Effector CD4-positive, alpha-beta T cell (primary cell): ENCODE measurements at regions not wholly inside any gene's neighbourhood (a gene's known extent, or its start where the extent isn't known, plus 50 kb on each side); places are given as distances from the start of the nearest gene placed in this dataset.
"Not testable (repeated sequence)": the region's sequence is repeated elsewhere in the genome, so short reads cannot be mapped to it uniquely, and the experiment has no call there.

Experiments
- DNase-seq: peaks from one replicate; pipeline ENCODE4 v3.0.0-alpha.2; 2020

DNA sequence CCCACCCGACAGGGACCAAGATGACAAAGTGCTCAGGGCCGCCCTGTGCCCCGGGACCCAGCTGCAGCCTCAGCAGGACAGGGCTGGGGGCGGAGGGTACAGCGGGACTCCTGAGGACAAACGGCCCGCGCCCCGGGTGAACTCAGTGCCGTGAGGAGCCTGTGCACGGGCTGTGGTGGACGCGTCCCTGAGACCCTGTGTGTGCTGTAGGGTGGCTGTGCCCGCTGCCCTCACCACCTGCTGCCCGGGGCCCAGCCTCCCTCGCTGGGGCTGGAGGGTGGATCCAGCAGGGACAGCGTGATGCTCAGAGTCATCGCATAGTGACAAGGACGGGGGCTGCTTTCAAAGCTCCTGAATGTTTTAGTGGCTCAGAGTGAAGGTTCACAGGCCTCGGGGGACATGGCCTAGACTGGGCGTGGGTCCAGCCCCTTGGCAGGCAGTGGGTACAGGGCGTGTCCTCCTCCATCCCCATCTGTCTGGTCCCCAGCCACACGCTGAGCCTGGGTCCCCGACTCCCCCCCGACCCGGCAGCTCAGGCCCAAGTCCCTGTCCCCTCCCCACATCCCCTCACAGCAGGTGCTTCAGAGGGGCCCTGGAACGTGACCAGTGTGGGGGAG lies 172.7 kb downstream of the TMEM121 start:
- not testable (repeated sequence) for DNase-seq

DNA sequence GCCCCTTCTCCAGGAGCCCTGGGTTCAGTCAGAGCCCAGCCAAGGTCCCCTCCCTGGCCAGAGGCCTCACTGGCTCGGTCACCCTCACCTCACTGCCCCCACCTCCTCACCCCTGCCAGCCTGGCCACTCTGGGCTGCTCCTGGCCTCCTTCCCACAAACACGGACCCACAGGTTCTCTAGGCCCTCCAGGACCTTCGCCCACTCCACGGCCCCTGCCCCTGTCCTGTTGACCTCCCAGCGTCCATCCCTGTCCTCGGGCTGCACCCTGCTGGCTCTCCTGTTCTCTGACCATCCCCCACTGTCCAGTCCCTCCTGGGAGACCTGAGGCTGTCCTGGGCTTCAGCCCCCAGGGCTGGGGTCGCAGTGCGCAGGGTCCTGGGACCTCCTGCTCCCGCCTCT lies 173.3 kb downstream of the TMEM121 start:
- DNase-seq, result not testable (repeated sequence)

DNA sequence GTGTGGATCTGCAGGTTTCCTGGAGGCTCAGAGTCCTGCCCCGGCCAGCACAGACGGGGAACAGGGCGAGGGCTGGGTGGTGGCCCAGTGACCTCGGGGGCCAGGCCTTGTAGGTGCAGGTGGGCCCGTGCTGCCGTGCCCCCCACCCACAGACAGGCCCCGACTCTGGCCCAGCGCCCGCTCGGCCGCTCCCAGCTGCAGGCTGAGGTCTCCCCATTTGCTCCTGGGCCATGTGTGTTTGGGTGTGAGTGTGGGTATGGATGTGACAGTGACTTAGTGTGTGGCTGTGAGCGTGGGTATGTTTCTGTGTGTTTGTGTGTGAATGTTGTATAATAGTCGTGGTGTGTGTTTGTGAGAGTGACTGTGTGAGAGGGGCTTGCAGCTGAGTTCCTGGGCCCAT lies 173.8 kb downstream of the TMEM121 start:
- DNase-seq, result not testable (repeated sequence)

- DNase-seq, result no peak
Observed at GRCh38 chr14:105700622-105701288, 174.4 kb downstream of the TMEM121 start.

- DNase-seq, result no peak
Observed at GRCh38 chr14:105701456-105702274, 175.3 kb downstream of the TMEM121 start.

DNA sequence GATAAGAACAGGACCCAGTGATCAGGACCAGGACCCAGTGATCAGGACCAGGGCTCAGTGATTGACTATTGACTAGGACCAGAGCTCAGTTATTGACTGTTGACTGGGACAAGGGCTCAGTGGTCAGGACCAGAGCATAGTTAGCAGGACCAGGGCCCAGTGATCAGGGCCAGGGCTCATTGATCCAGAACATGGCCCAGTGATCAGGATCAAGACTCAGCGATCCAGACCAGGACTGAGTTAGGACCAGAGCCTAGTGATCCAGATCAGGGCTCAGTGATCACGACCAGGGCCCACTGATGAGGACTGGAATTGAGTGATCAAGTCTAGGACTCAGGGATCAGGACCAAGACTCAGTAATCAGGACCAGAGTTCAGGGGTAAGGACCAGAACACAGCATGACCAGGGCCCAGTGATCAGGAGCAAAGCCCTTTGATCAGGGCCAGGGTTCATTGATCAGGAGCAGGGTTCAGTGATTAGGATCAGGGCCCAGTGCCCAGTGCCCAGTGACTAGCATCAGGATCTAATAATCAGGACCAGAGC lies 176.0 kb downstream of the TMEM121 start:
- DNase-seq, result no peak

- DNase-seq, result not testable (repeated sequence)
Observed at GRCh38 chr14:105703044-105703665, 176.8 kb downstream of the TMEM121 start.

GRCh38 chr14:105704091-105704490 lies 177.7 kb downstream of the TMEM121 start:
- not testable (repeated sequence) for DNase-seq

- DNase-seq, result not testable (repeated sequence)
Observed at GRCh38 chr14:105704492-105704891, 178.1 kb downstream of the TMEM121 start.

DNA sequence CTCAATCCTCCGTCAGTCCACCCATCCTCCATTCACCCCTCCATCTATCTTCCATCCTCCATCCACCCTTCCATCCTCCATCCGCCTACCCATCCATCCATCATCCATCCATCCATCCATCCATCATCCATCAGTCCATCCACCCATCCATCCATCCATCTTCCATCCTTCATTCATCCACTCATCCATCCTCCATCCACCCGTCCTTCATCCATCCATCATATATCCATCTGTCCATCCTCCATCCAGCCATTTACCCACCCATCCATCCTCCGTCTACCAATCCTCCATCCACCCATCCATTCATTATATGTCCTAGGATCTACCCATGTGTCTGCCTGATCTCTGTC lies 179.1 kb downstream of the TMEM121 start:
- DNase-seq, result not testable (repeated sequence)

- DNase-seq, result not testable (repeated sequence)
Observed at GRCh38 chr14:105705862-105706700, 179.7 kb downstream of the TMEM121 start.

DNA sequence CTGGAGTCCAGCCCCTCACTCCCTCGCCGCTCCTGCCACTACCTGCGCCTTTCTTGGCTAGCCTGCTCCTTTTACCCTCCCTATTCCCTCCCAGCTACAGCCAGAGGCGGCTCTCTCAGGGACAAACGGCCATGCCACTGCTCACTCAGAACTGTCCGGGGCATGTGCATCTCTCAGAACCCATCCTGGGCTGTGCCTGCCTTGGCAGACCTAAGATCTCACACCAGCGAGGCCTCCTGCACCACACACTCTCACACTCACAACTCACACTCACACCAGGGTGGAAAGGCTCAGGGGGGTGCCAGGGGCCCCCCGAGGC lies 180.3 kb downstream of the TMEM121 start:
- not testable (repeated sequence) for DNase-seq

DNA sequence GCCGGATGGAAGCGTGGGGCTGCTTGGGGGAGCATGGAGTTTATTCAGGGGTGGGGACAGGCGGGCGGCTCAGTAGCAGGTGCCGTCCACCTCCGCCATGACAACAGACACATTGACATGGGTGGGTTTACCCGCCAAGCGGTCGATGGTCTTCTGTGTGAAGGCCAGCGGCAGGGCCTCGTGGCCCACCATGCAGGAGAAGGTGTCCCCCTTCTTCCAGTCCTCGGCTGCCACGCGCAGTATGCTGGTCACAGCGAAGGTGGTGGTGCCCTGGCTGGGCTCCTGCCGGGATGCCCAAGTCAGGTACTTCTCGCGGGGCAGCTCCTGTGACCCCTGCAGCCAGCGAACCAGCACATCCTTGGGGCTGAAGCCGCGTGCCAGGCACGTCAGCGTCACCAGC lies 180.7 kb downstream of the TMEM121 start:
- not testable (repeated sequence) for DNase-seq

DNA sequence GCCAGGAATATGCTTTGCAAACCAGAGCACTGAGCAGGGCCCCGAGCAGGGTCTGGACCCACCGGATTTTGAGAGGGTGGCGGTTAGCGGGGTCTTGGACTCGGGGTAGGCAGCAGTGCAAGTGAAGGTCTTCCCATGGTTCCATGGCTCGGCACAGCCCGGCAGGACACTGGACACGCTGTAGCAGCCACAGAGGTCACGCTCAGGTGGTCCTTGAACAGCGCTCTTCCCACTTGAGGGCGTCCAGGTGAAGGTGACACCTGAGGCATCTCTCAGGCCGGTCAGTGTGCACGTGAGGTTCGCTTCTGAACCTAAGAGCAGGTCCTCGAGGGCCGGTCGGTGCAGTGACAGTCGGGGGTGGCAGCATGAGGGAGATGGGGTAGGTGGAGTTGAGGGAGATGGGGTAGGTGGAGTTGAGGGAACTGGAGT lies 181.4 kb downstream of the TMEM121 start:
- not testable (repeated sequence) for DNase-seq

GRCh38 chr14:105708251-105709134 lies 182.1 kb downstream of the TMEM121 start:
- not testable (repeated sequence) for DNase-seq

DNA sequence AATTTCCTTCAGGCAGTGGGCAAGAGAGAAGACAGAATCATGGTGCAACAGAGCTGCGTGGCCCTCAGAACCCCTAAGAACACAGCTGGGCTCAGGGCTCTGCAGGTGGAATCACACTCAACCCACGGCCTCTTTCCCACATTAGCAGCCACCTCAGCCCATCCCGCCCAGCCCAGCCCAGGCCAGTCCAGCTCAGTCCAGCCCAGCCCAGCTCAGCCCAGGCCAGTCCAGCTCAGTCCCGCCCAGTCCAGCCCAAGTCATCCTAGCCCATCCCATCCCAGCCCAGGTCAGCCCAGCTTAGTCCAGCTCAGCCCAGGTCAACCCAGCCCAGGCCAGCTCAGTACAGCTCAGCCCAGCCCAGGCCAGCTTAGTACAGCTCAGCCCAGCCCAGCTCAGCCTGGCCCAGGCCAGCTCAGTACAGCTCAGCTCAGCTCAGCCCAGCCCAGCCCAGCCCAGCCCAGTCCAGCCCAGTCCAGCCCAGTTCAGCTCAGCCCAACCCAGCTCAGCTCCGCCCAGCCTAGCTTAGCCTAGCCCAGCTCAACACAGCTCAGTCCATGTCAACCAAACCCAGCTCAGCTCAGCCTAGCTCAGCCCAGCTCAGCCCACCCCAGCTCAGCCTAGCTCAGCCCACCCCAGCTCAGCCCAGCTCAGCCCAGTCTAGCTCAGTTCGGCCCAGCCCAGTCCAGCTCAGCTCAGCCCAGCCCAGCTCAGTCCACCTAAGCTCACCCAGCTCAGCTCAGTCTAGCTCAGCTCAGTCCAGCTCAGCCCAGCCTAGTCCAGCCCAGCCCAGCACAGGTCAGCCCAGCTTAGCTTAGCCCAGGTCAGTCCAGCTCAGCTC lies 183.1 kb downstream of the TMEM121 start:
- DNase-seq, result no peak

DNA sequence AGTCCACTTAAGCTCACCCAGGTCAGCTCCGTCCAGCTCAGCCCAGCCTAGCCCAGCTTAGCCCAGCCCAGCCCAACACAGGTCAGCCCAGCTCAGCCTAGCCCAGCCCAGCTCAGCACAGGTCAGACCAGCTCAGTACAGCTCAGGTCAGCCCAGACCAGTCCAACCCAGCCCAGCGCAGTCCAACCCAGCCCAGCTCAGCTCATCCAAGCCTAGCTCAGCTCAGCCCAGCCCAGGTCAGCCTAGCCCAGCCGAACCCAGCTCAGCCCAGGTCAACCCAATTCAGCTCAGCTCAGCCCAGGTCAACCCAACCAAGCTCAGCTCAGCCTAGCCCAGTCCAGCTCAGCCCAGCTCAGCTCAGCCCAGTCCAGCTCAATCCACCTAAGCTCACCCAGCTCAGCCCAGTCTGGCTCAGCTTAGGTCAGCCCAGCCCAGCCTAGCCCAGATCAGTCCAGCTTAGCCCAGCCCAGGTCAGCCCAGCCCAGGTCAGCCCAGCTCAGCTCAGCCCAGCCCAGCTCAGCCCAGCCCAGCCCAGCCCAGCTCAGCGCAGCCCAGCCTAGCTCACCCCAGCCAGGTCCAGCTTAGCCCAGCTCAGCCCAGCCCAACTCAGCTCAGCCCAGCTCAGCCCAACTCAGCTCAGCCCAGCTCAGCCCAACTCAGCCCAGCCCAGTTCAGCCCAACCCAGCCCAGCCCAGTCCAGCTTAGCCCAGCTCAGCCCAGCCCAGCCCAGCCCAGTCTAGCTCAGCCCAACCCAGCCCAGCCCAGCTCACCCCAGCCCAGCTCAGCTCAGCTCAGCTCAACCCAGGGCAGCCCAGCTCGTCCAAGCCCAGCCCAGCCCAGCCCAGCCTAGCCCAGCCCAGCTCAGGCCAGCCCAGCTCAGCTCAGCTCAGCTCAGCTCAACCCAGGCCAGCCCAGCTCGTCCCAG lies 184.0 kb downstream of the TMEM121 start:
- no peak for DNase-seq

- DNase-seq, result no peak
Observed at GRCh38 chr14:105711044-105711620, 184.7 kb downstream of the TMEM121 start.
